Fibroblast of lung (primary cell): ENCODE measurements at regions not wholly inside any gene's neighbourhood (a gene's known extent, or its start where the extent isn't known, plus 50 kb on each side); places are given as distances from the start of the nearest gene placed in this dataset.
A peak's percentile ranks its signal among the peaks of the same experiment; 100 is the strongest.

Experiments
- DNase-seq, 2 donors: peaks; one replicate each; pipeline versions ENCODE4 v3.0.0 to v3.0.0-alpha.2; 2010; ENCODE audit warnings: low read depth in 2 of 2
- H2AFZ ChIP-seq: 2 replicates; pipeline ENCODE4 v1.5.1; 2012; ENCODE audit warnings: low read length, control low read depth, inconsistent platforms
- H3K27ac ChIP-seq: 2 replicates; pipeline ENCODE4 v1.5.1; 2011; ENCODE audit warnings: low read length, control low read depth; ENCODE audit not compliant: insufficient read depth
- H3K27me3 ChIP-seq: 2 replicates; pipeline ENCODE4 v1.5.1; 2011; ENCODE audit warnings: mild to moderate bottlenecking, low read length; ENCODE audit not compliant: control insufficient read depth, insufficient read depth
- H3K36me3 ChIP-seq: 2 replicates; pipeline ENCODE4 v1.5.1; 2011; ENCODE audit warnings: low read length; ENCODE audit not compliant: control insufficient read depth, insufficient read depth
- H3K4me1 ChIP-seq: 2 replicates; pipeline ENCODE4 v1.5.1; 2011; ENCODE audit warnings: low read length; ENCODE audit not compliant: control insufficient read depth, insufficient read depth; ENCODE audit errors: extremely low read depth
- H3K4me2 ChIP-seq: 2 replicates; pipeline ENCODE4 v1.5.1; 2011; ENCODE audit warnings: low read length, control low read depth; ENCODE audit not compliant: insufficient read depth; ENCODE audit errors: extremely low read depth
- H3K4me3 ChIP-seq, 4 experiments: fragments of 200-600 bp in 1 of 4; sonication (generic) in 1 of 4; replicated peaks in 1 of 4; 2 replicates each; pipeline ENCODE4 v1.5.1; 2011 to 2016; ENCODE audit warnings: low read length in 4 of 4, low read depth in 3 of 4, mild to moderate bottlenecking in 3 of 4, control low read depth in 2 of 4, inconsistent platforms in 1 of 4, mixed read lengths in 1 of 4; ENCODE audit not compliant: insufficient read depth in 1 of 4; ENCODE audit errors: control extremely low read depth in 1 of 4
- H3K79me2 ChIP-seq: 2 replicates; pipeline ENCODE4 v1.5.1; 2012; ENCODE audit warnings: mild to moderate bottlenecking, low read length, inconsistent platforms; ENCODE audit not compliant: control insufficient read depth, insufficient read depth
- H3K9ac ChIP-seq: 2 replicates; pipeline ENCODE4 v1.5.1; 2011; ENCODE audit warnings: mild to moderate bottlenecking, low read length, control low read depth; ENCODE audit not compliant: insufficient read depth
- H3K9me3 ChIP-seq: 2 replicates; pipeline ENCODE4 v1.5.1; 2012; ENCODE audit warnings: low read depth, low read length; ENCODE audit not compliant: control insufficient read depth, insufficient read depth
- H4K20me1 ChIP-seq: 2 replicates; pipeline ENCODE4 v1.5.1; 2011; ENCODE audit warnings: low read length; ENCODE audit not compliant: control insufficient read depth, insufficient read depth; ENCODE audit errors: extremely low read depth
- CTCF ChIP-seq, 2 donors: IDR thresholded peaks in 1 of 2; conservative IDR thresholded peaks in 1 of 2; 1 replicate in 1 of 2; 2 replicates in 1 of 2; pipeline ENCODE4 v1.5.1; 2011 to 2012; ENCODE audit warnings: low read length in 2 of 2, control low read depth in 1 of 2, inconsistent platforms in 1 of 2, low read depth in 1 of 2, mild to moderate bottlenecking in 1 of 2
- EZH2 ChIP-seq: IDR thresholded peaks from 2 replicates; pipeline ENCODE4 v1.5.1; 2012; ENCODE audit warnings: low read length, control low read depth, mild to moderate bottlenecking; ENCODE audit errors: missing control alignments

DNA sequence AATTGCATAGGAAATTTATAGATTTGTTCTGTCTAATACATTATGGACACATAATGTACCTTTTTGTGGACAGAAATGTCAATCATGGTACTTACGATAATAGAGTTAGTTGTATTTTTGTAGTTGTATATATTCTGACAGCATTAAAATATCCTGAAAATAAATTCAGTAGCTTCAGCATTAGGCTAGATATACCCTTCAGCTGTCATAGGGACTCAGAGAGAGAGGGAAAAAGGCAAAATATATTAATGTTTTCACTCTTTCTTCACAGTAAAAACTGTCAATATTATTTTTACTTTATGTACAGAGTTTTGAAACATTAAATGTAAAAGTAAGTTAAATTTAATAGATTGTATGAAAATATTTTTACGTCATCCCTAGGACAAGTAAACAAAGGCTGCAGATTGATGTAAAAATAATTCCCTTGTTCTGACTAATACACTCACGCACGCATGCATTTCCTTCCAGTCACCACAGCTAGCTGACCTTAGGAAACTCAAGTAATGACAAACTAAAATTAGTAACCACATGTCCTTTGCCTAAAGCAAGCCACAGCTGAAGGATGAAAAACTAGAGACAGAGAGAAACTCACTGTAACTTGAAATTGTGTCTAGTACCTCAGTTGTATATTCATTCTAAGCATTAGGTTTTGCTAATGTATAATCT lies 104.7 kb upstream of the CARD18 start:
- H3K4me1 ChIP-seq, result peaks cover 5% of the 10 kb centered on the region
- DNase-seq, result peak; percentile 96 to 98
- H4K20me1 ChIP-seq, result no peaks in the 10 kb centered on the region
- no peak overlapping the region for H3K4me3 ChIP-seq
- H3K4me2 ChIP-seq, result peak overlapping the region; percentile 27
- H3K36me3 ChIP-seq, result no peaks in the 10 kb centered on the region
- no peaks in the 10 kb centered on the region for H3K27me3 ChIP-seq
- H3K9me3 ChIP-seq, result no peaks in the 10 kb centered on the region
- H2AFZ ChIP-seq, result no peak overlapping the region
- no peaks in the 10 kb centered on the region for H3K79me2 ChIP-seq
- TF ChIP-seq CTCF (conservative IDR thresholded peaks at IDR 0.05 in 1 of 2, IDR thresholded peaks at IDR 0.05 in 1 of 2; ENCODE audit: low read depth in 1 of 2, low read length in 2 of 2) (no peak), EZH2 (no peak)
- no peak overlapping the region for H3K9ac ChIP-seq
- H3K27ac ChIP-seq, result peak overlapping the region; percentile 64

- Histone ChIP-seq H3K4me2 (no peak overlapping the region), H3K27me3 (no peaks in the 10 kb centered on the region), H3K36me3 (no peaks in the 10 kb centered on the region), H2AFZ (no peak overlapping the region), H3K9ac (no peak overlapping the region), H3K79me2 (no peaks in the 10 kb centered on the region), H4K20me1 (no peaks in the 10 kb centered on the region), H3K9me3 (no peaks in the 10 kb centered on the region), H3K4me1 (peaks cover 5% of the 10 kb centered on the region), H3K4me3 (no peak overlapping the region), H3K27ac (no peak overlapping the region)
- TF ChIP-seq CTCF (conservative IDR thresholded peaks at IDR 0.05 in 1 of 2, IDR thresholded peaks at IDR 0.05 in 1 of 2; ENCODE audit: low read depth in 1 of 2, low read length in 2 of 2) (no peak), EZH2 (no peak)
- DNase-seq, result no peak
Measured at GRCh38 chr11:105241136-105241535, 101.6 kb upstream of the CARD18 start.

GRCh38 chr11:105236664-105237063 lies 97.1 kb upstream of the CARD18 start:
- peak; percentile 74 to 90 for DNase-seq
- H3K4me2 ChIP-seq, result no peak overlapping the region
- no peak overlapping the region for H2AFZ ChIP-seq
- no peak overlapping the region for H3K9ac ChIP-seq
- no peaks in the 10 kb centered on the region for H3K4me1 ChIP-seq
- no peaks in the 10 kb centered on the region for H3K9me3 ChIP-seq
- H3K27ac ChIP-seq, result no peak overlapping the region
- H3K27me3 ChIP-seq, result no peaks in the 10 kb centered on the region
- no peaks in the 10 kb centered on the region for H3K79me2 ChIP-seq
- TF ChIP-seq CTCF (conservative IDR thresholded peaks at IDR 0.05 in 1 of 2, IDR thresholded peaks at IDR 0.05 in 1 of 2; ENCODE audit: low read depth in 1 of 2, low read length in 2 of 2) (no peak), EZH2 (no peak)
- no peaks in the 10 kb centered on the region for H3K36me3 ChIP-seq
- H3K4me3 ChIP-seq, result no peak overlapping the region
- no peaks in the 10 kb centered on the region for H4K20me1 ChIP-seq
